ENCODE measurements at regions not wholly inside any gene's neighbourhood (a gene's known extent, or its start where the extent isn't known, plus 50 kb on each side); places are given as distances from the start of the nearest gene placed in this dataset.
A peak's percentile ranks its signal among the peaks of the same experiment; 100 is the strongest.

- no peak for DNase-seq
Measured at GRCh38 chr22:23405366-23405851, 174.7 kb downstream of the IGLL1 start.

GRCh38 chr22:23404689-23405365 is 175.3 kb downstream of the IGLL1 start:
- no peak for DNase-seq

GRCh38 chr22:23403720-23404688 is 176.1 kb downstream of the IGLL1 start:
- no peak for DNase-seq

- no peak for DNase-seq
Measured at GRCh38 chr22:23403152-23403719, 176.9 kb downstream of the IGLL1 start.

GRCh38 chr22:23402275-23403151 is 177.6 kb downstream of the IGLL1 start:
- peak; percentile 70 for DNase-seq

GRCh38 chr22:23401910-23402274 is 178.2 kb downstream of the IGLL1 start:
- DNase-seq, result no peak

GRCh38 chr22:23401111-23401909 is 178.8 kb downstream of the IGLL1 start:
- no peak for DNase-seq

- DNase-seq, result no peak
Measured at GRCh38 chr22:23400286-23400981, 179.7 kb downstream of the IGLL1 start.

GRCh38 chr22:23399367-23400285 is 180.5 kb downstream of the IGLL1 start:
- DNase-seq, result no peak

GRCh38 chr22:23398701-23399366 is 181.3 kb downstream of the IGLL1 start:
- DNase-seq, result no peak

- DNase-seq, result no peak
Measured at GRCh38 chr22:23397613-23398567, 182.2 kb downstream of the IGLL1 start.

- no peak for DNase-seq
Measured at GRCh38 chr22:23397008-23397612, 183.0 kb downstream of the IGLL1 start.

- DNase-seq, result no peak
Measured at GRCh38 chr22:23396362-23397007, 183.6 kb downstream of the IGLL1 start.

- DNase-seq, result no peak
Measured at GRCh38 chr22:23395530-23396361, 184.3 kb downstream of the IGLL1 start.

- DNase-seq, result no peak
Measured at GRCh38 chr22:23394525-23395326, 185.4 kb downstream of the IGLL1 start.
